Activated CD8-positive, alpha-beta memory T cell treated with anti-CD3 and anti-CD28 coated beads, Interleukin-2, amount 50 U/mL, for 24 hours (primary cell): ENCODE measurements at regions not wholly inside any gene's neighbourhood (a gene's known extent, or its start where the extent isn't known, plus 50 kb on each side); places are given as distances from the start of the nearest gene placed in this dataset.

ENCODE experiments used
- DNase-seq: peaks from one replicate; pipeline ENCODE4 v3.0.0-alpha.2; 2020; ENCODE audit errors: extremely low read depth

DNA sequence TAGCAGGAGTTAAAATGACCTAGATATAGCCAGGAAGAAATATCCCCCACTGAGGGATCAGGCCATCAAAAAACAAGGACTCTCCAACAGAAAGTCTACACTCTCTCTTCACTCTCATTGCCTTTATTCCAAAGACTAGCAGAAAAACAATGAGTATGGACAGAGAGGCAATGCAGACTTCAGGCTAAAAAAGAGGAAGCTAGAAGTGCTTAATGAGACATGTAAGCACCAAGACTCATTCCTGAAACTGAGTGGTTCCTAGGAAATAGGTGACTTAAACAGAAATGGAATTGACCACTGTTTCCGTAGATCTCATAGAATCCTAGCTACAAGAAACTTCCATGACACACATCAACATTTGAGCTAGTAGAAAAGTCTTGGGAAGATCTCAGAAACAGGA, 387.3 kb downstream of the KDM5D start:
- DNase-seq: no peak

DNA sequence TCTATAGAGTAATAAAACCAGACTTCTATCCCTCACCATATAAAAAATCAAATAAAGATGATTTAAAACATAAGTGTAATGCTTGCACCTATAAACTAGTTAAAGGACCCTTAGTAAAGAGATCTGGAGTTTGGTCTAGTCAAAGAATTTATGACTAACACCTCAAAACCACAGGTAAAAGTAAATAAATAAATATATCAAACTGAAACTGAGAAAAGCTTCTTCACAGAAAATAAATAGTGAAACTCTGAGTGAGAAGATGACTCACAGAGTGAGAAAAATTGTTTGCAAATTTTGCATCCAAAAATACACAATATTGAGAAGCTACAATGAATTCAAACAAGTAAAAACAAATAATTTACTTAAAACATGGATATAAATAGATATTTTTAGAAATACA, 387.8 kb downstream of the KDM5D start:
- DNase-seq: no peak

DNA sequence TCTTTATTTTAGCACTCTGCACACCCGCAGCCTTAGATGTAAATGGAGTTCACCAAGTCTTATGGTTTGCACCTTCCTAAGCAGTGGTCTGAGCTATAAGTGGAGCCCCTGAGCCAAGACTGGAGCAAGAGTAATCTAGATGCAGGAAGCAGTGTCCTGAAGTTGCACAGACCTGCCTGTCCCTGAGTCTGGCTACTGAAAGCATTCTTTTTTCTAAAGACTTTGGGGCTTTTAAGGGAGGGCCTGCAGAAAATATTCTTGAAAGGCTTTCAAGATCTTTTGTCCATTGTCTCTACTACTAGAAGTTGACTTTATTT, 389.7 kb downstream of the KDM5D start:
- DNase-seq: no peak

DNA sequence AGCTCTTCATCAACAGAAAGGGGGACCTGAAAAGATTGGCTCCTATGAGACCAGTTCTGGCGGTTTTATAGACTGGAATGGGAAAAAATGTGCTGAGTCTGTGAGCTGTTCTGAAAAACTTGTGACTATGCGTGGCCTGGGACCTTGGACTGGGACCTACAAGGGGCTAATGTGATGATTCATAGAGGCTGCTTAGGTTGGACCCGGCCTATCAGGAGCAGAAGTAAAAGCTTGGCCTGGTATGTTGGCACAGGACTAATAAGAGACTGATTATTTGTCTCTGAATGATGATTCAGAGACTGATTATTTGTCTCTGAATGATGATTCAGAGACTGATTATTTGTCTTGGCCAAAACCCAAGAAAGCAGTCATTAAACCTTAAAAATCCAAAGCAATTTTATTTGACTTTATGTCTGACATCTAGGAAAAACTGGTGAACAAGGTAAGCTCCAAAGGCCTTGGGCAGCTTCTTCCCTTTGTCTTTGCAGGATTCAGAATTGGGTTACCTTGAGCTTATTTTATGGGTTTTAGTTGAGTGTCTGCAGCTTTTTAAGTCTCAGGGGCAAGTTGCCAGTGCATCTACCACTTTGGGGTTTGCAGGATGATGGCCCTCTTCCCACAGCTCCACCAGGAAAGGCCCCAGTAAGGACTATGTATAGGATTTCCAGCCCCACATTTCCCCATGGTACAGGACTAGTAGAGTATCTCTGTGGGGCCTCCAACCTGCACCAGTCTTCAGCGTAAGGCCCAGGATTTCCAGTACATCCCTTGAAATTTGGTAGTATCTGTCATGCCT, 390.3 kb downstream of the KDM5D start:
- DNase-seq: no peak

DNA sequence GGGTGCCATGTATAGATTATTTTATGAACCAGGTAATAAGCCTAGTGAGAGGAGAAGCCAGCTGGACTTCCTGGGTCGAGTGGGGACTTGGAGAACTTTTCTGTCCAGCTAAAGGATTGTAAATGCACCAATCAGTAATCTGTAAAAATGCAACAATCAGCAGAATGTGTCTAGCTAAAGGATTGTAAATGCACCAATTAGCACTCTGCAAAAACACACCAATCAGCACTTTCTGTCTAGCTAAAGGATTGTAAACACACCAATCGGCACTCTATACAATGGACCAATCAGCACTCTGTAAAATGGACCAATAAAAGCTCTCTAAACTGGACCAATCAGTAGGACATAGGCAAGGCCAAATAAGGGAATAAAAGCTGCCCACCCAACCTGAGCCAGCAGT, 392.9 kb downstream of the KDM5D start:
- DNase-seq: no peak

DNA sequence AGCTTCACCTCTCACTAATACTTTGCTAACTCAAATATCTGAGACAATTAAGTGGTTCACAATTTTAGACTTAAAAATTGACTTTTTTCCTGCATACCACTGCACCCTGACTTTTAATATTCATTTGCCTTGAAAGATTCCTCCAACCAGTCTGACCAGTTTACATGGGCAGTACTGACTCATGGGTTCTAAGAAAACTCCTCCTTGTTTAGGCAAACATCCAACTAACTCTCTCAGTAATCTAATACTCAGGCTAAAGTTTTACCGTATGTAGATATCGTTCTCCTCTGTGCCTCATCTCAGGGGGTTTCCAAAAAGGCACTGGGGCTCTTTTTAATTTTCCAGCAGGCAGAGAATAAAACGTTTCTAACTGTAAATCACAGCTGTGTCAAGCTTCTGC, 422.8 kb downstream of the KDM5D start:
- no peak for DNase-seq

DNA sequence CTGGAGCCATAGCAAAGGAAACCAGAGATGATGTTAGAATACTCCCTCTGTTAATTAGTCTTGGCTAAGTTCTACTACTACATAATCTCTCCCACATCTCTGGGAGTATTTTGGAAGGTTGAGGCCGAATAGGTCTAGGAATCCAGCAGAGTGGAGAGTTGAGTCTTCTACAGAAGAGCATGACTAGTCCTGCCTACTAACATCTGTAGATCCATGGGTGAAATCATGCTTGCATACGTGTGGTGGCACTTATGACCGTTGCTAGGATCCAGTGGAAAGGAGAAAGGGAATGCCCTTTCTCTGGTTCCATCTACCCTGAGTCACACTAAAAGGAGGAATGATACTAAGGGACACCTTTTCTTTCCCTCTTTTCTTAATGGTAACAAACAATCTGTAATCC, 425.4 kb downstream of the KDM5D start:
- DNase-seq: no peak

DNA sequence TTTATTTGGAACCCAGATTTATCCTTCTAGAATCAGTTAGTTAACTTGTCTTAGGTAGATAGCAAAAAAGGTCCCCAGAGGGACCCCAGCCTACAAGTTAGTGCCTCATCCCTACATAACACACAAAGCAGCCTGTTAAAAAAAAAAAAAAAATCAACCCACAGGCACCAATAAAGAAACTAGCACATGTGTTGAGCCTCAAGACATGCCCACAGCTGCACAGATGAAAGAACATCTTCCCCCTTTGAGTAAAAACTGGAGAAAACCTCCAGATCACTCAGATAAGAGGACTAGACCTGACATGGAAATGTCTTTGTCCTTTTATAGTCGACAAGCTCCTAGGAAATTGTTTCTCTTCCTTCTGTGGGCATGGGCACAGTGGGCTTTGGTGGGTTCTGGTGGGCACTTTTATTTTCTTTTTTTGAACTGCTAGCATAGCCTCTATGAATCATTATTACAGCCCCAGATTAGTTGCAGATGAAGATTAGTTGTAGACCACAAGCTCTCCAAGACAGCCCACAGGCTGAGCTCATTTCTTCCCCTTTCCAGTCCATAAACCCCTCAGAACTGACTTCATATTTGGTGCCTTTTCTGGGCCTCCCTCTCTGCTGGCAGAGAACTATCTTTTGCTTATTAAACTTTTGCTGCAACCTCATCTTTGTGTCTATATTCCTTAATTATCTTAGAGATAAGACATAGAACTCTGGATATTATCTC, 427.1 kb downstream of the KDM5D start:
- DNase-seq: no peak

DNA sequence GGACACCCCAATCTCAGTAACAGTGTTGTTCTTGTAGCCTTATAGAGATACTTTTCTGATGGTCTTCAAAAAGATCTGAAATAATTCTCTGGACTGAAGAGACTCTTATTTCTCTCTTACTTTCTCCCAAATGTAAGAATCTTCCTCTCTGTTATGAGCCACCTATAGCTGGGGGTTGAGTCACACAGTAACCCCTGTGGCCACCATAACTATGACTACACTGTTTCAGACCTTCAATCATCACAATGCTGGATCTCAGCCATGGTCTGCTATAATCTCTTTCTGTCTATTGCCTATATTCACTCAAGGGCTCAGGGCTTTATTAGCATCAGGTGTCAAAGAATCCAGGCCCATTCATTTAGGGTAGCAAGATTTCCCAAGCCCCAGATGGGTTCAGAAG, 436.9 kb downstream of the KDM5D start:
- DNase-seq: no peak

DNA sequence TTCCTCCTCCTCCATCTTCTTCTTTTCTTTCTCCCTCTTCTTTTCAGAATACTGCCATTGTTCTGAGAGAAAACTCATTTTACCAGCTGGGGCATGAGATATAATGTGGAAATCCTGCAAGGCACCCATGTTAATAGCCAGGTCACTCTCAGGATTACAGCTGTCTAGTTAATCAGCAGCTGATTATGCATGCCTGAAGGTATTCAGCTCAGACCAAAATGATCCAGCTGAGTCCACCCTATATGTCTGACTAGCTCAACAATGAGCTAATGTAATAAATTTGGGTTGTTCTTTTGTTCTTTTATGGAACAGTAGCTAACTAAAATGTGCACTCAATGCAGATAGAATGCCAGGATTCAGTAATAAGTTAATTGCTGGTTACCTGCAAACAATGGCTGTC, 441.4 kb downstream of the KDM5D start:
- no peak for DNase-seq

DNA sequence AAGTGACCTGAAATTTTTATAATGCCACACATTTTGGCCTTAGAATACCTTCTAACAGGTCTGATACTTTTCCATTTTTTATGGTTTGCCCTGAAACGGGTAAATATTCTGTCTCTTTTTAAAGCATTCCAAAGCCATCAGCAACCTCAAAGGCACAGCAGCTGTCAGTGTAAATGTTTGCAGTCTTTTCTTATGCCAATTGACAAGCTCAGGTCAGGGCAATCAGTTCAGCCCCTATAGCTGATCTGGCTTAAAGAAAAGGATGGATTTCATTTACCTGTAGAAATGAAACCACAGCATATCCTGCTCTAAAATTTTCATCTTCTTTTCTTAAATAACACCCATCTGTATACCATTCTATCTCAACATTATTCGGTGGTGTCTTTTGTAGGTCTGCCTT, 453.6 kb downstream of the KDM5D start:
- no peak for DNase-seq

DNA sequence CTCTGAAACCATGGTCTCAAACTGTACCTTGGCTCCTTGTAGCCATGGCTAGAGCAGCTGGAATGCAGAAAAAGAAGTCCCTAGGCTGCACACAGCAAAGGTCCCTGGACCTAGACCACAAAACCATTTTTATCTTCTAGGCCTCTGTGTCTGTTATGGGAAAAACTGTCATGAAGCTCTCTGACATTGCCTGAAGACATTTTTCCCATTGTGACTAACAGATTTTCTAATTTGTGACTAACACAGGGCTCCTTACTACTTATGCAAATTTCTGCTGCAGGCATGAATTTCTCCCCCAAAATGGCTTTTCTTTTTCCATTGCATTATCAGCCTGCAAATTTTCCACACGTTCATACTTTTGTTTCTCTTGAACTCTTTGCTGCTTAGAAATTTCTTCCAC, 470.4 kb downstream of the KDM5D start:
- no peak for DNase-seq

DNA sequence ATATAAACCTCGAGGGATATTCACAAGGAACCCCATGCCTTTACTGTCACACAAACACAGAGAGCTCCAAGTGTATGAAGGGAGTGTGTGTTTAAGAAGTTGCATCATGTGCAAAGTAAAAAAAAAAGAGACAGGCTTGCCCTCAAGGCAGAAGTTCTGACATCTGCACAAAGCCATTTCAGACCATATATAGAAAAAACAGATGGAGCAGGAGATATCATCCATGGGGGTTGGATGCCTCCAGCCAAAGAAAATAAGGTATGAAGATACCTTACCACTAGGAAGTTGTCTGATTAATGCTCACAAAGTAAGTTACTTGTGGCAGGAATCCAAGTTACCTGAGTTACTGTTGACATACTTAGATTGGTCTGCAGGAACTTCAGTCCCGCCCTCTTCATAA, 476.2 kb downstream of the KDM5D start:
- no peak for DNase-seq

DNA sequence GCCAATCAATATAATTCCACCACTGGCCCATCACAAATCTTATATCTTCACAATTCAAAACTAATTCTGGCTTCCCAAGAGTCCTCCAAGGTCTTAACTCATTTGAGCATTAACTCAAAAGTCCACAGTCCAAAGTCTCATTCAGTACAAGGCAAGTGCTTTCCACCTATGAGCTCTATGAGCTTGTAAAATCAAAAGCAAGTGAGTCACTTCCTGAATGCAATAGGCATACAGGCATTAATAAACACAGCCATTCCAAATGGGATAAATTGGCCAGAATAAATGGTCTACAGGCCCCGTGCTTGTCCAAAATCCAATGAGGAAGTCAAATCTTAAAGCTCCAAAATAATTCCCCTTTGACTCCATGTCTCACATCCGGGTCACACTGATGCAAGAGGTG, 479.1 kb downstream of the KDM5D start:
- DNase-seq: no peak

DNA sequence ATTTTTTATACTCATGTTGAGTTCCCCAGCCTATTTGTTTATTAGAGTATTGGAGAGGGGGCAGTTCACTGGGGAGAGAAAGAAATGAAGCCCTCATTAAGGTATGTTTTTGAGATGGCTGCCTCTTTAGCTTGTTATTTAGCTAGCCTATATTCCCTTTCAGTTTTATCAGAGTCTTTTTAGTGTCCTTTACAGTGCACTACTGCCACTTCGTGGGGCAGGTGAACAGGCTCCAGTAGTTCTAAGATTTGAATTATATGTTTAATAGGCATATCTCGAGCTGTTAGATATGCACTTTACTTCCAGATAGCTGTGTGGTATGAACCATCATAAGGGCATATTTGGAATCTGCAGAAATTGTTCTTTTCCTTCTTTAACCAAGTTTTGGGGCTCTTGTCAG, 482.2 kb downstream of the KDM5D start:
- DNase-seq: no peak

DNA sequence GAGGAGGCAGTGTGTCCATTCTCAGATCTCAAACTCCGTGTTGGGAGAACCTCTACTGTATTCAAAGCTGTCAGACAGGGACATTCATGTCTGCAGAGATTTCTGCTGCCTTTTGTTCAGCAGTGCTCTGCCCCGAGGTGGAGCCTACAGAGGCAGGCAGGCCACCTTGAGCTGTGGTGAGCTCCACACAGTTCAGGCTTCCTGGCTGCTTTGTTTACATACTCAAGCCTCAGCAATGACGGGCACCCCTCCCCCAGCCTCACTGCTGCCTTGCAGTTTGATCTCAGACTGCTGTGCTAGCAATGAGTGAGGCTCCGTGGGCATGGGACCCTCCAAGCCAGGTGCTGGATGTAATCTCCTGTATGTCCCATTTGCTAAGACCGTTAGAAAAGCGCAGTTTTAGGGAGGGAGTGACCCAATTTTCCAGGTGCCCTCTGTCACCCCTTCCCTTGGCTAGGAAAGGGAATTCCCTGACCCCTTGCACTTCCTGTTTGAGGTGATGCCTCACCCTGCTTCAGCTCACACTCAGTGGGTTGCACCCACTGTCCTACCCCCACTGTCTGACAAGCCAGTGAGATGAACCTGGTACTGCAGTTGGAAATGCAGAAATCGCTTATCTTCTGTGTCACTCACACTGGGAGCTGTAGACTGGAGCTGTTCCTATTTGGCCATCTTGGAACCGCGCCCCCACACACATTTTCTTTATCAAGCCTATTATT, 458.9 kb upstream of the HSFY2 start:
- no peak for DNase-seq

DNA sequence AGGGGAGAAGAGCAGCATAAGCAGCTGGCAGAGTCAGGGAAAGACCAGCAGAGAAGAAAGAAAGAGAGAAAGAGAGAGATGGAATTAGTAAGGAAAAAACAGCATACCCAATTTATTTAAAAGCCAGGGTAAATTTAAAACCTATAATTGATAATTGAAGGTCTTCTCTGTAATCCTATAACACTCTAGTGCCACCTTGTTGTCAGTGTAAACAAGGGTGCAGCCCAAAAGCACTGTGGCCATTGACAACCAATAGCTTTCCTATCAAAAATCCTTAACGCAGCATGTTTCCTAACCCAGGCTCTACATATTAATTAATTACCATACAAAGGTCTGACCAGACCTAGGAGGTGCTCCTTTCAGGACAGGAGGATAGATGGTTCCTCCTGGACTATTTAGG, 447.2 kb upstream of the HSFY2 start:
- no peak for DNase-seq

DNA sequence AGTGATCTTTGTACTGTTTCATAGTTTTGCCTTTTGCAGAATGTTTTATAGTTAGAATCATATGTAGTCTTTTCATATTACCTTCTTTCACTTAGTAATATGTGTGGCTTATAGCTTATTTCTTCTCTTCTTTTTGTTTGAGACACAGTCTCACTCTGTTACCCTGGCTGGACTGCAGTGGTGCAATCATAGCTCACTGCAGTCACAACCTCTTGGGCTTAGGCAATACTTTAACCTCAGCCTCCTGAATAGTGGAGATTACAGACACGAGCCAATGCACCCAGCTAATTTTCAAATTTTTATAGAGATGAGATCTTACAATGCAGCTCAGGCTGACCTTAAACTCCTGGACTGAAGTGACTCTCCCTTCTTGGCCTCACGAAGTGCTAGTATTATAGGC, 435.4 kb upstream of the HSFY2 start:
- no peak for DNase-seq

DNA sequence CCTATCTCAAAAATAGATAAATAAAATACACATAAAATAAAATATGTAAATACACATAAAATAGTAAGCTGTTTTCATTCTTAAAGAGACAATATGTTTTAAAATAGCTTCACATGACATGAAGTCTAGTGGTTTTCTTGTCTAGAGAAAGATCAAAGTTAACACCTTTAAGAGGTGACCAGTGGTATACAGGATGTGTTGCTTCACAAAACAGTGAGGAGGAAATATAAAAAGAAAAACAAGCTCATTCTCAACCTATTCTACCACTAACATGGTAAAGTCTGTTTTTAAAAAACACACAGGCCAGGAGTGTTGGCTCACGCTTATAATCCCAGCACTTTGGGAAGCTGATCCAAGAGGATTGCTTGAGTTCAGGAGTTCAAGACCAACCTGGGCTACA, 433.5 kb upstream of the HSFY2 start:
- no peak for DNase-seq

DNA sequence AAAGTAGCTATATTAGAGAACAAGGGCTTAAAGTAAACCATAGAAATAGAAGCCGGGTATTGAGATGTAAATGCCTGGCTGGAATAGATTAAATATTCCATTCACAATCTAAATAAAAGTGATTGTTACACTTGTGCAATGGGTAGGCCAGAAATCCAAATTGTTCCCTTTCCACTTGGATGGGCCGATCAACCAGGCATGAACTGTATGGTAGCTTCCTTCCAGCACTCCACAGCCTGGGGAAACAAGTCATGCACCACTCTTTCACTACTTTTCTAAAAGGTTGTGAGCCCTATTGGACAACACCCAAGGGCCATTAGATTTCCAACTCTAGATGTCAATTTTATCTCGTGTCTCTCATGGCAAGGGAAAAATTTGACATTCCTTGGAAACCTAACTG, 407.3 kb upstream of the HSFY2 start:
- DNase-seq: no peak

DNA sequence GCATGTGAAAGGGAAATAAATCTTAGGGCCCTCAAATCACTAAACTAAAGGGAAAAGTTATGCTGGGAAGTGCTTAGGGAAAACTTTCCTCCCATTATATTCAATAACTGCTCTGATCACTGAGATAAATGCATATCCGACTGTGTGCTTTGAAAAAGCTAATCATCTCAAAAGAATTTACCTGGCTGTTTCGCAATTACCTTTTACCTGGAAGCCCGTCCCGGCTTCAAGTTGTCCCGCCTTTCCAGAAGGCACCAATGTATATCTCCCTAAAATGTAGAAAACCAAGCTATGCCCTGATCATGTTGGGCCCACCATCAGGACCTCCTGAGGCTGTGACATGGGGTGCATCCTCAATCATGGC, 394.6 kb upstream of the HSFY2 start:
- DNase-seq: no peak

DNA sequence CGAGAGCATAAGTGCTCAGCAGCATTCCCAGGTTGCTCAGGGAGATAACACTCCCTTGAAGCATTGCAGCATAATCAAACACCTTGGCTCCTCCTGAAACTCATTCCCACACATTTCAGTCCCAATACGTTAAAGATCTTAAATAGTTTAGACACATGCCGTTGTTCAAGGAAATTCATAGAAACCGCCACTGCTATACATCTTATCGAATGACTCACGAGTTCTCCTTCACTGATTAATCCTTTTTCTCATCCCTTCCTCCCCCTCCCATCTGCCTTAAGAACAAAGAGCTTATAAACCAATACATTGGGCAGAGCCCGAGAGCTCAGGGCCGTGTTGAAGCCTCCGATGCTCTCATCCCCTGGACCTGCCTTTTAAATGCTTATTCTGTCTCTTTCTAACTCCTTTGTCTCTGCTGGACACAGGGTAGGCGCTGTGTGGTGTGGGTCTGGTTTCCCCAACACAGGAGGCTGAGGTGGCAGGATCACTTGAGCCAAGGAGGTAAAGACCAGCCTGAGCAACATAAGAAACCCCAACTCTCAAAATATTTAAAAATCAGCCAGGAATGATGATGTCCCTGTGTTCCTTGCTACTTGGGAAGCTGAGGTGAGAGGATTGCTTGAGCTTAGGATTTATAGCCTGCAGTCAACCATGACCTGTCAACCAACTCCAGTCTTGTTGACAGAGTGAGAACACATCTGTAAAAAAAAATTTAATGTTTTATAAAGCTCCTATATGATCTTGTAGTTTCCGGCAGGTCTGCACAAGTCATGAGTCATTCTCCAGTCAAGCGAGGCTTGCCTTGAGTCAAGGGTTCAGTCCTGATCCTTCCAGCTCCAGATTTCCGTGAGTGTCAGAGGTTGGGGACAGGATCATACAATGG, 394.0 kb upstream of the HSFY2 start:
- DNase-seq: no peak
